ENCODE measurements at regions not wholly inside any gene's neighbourhood (a gene's known extent, or its start where the extent isn't known, plus 50 kb on each side); places are given as distances from the start of the nearest gene placed in this dataset.
"Not testable (repeated sequence)": the region's sequence is repeated elsewhere in the genome, so short reads cannot be mapped to it uniquely, and the experiment has no call there.

GRCh38 chr10:130962240-130963051 is 349.1 kb downstream of the TCERG1L start:
- DNase-seq = no peak

- DNase-seq = no peak
These were observed 348.5 kb downstream of the TCERG1L start for GRCh38 chr10:130963052-130963393.

- DNase-seq = no peak
These were observed 347.6 kb downstream of the TCERG1L start for GRCh38 chr10:130963786-130964522.

GRCh38 chr10:130964771-130965170 is 346.8 kb downstream of the TCERG1L start:
- DNase-seq = no peak

GRCh38 chr10:130967161-130967560 is 344.4 kb downstream of the TCERG1L start:
- DNase-seq = no peak

- DNase-seq = no peak
These were observed 343.7 kb downstream of the TCERG1L start for GRCh38 chr10:130967784-130968183.

- DNase-seq = no peak
These were observed 343.0 kb downstream of the TCERG1L start for GRCh38 chr10:130968511-130968910.

- no peak for DNase-seq
These were observed 342.6 kb downstream of the TCERG1L start for GRCh38 chr10:130968964-130969363.

GRCh38 chr10:130969700-130970099 is 341.8 kb downstream of the TCERG1L start:
- no peak for DNase-seq

- no peak for DNase-seq
These were observed 341.0 kb downstream of the TCERG1L start for GRCh38 chr10:130970341-130971122.

GRCh38 chr10:130971123-130971435 is 340.4 kb downstream of the TCERG1L start:
- no peak for DNase-seq

GRCh38 chr10:130973127-130973839 is 338.2 kb downstream of the TCERG1L start:
- no peak for DNase-seq

GRCh38 chr10:130974166-130974565 is 337.4 kb downstream of the TCERG1L start:
- DNase-seq = no peak

GRCh38 chr10:130975351-130975750 is 336.2 kb downstream of the TCERG1L start:
- not testable (repeated sequence) for DNase-seq

- no peak for DNase-seq
These were observed 328.7 kb downstream of the TCERG1L start for GRCh38 chr10:130982802-130983201.

- DNase-seq = no peak
These were observed 327.8 kb downstream of the TCERG1L start for GRCh38 chr10:130983749-130984148.

GRCh38 chr10:130984686-130985085 is 326.8 kb downstream of the TCERG1L start:
- no peak for DNase-seq

GRCh38 chr10:130985158-130985753 is 326.3 kb downstream of the TCERG1L start:
- no peak for DNase-seq

GRCh38 chr10:130986846-130987245 is 324.7 kb downstream of the TCERG1L start:
- no peak for DNase-seq

- DNase-seq = no peak
These were observed 324.1 kb downstream of the TCERG1L start for GRCh38 chr10:130987401-130987800.

GRCh38 chr10:130989670-130990232 is 321.8 kb downstream of the TCERG1L start:
- DNase-seq = no peak

- no peak for DNase-seq
These were observed 321.0 kb downstream of the TCERG1L start for GRCh38 chr10:130990486-130990885.

Data from SHP77 treated with DMSO at 0.1 percent for 48 hours (cell line).